SK-N-SH treated with all-trans-retinoic acid at 6 μM for 48 hours (cell line): ENCODE measurements at regions not wholly inside any gene's neighbourhood (a gene's known extent, or its start where the extent isn't known, plus 50 kb on each side); places are given as distances from the start of the nearest gene placed in this dataset.
"Not testable (repeated sequence)": the region's sequence is repeated elsewhere in the genome, so short reads cannot be mapped to it uniquely, and the experiment has no call there.

Experiments used
- ATAC-seq: fragments of 200-7000 bp; cut with Tn5 transposase; 3 replicates; pipeline ENCODE4 v1.9.1; 2020; ENCODE audit warnings: mild to moderate bottlenecking, moderate library complexity
- ARNTL ChIP-seq: fragments of 450-650 bp; formaldehyde crosslinking; IDR thresholded peaks from 2 replicates; pipeline ENCODE4 v1.5.0; 2020; ENCODE audit warnings: low read depth, mild to moderate bottlenecking, moderate library complexity, borderline replicate concordance
- BACH2 ChIP-seq: fragments of 250-450 bp; sonication (Bioruptor Pico); IDR thresholded peaks from 2 replicates; pipeline ENCODE4 v1.9.0; 2021; ENCODE audit warnings: mild to moderate bottlenecking, borderline replicate concordance
- CREB5 ChIP-seq: fragments of 250-450 bp; sonication (Bioruptor Pico); IDR thresholded peaks from 2 replicates; pipeline ENCODE4 v1.5.1; 2020; ENCODE audit warnings: low read depth, mild to moderate bottlenecking, moderate library complexity
- CSDC2 ChIP-seq: fragments of 250-450 bp; sonication (Bioruptor Pico); IDR thresholded peaks from 2 replicates; pipeline ENCODE4 v1.5.0; 2020; ENCODE audit warnings: mild to moderate bottlenecking, moderate library complexity
- CSRNP3 ChIP-seq: fragments of 250-450 bp; sonication (Bioruptor Pico); IDR thresholded peaks from 2 replicates; pipeline ENCODE4 v1.5.1; 2021; ENCODE audit warnings: mild to moderate bottlenecking, moderate library complexity
- ESRRG ChIP-seq: fragments of 250-450 bp; sonication (Bioruptor Pico); IDR thresholded peaks from 2 replicates; pipeline ENCODE4 v1.6.1; 2021; ENCODE audit warnings: mild to moderate bottlenecking
- GLIS3 ChIP-seq: fragments of 250-450 bp; sonication (Bioruptor Pico); IDR thresholded peaks from 2 replicates; pipeline ENCODE4 v1.5.0; 2020; ENCODE audit warnings: mild to moderate bottlenecking, moderate library complexity
- ISL1 ChIP-seq: fragments of 250-450 bp; sonication (Bioruptor Pico); IDR thresholded peaks from 2 replicates; pipeline ENCODE4 v2.1.2; 2022; ENCODE audit warnings: mild to moderate bottlenecking, moderate library complexity
- OSR1 ChIP-seq: fragments of 250-450 bp; sonication (Bioruptor Pico); IDR thresholded peaks from 2 replicates; pipeline ENCODE4 v1.8.0; 2022; ENCODE audit warnings: moderate library complexity, mild to moderate bottlenecking, inconsistent platforms
- PPARA ChIP-seq: fragments of 250-450 bp; sonication (Bioruptor Pico); IDR thresholded peaks from 2 replicates; pipeline ENCODE4 v1.5.0; 2020; ENCODE audit warnings: mild to moderate bottlenecking, borderline replicate concordance
- RARB ChIP-seq: fragments of 250-450 bp; sonication (Bioruptor Pico); IDR thresholded peaks from 2 replicates; pipeline ENCODE4 v1.8.0; 2021; ENCODE audit warnings: mild to moderate bottlenecking, moderate library complexity
- SNAI2 ChIP-seq: fragments of 250-450 bp; sonication (Bioruptor Pico); IDR thresholded peaks from 2 replicates; pipeline ENCODE4 v1.5.0; 2020; ENCODE audit warnings: mild to moderate bottlenecking, moderate library complexity
- TCF4 ChIP-seq: fragments of 250-450 bp; sonication (Bioruptor Pico); IDR thresholded peaks from 2 replicates; pipeline ENCODE4 v1.8.0; 2021; ENCODE audit warnings: mild to moderate bottlenecking, moderate library complexity, borderline replicate concordance
- TOX ChIP-seq: fragments of 250-450 bp; sonication (Bioruptor Pico); IDR thresholded peaks from 2 replicates; pipeline ENCODE4 v1.8.0; 2021; ENCODE audit warnings: mild to moderate bottlenecking, moderate library complexity, borderline replicate concordance
- ZC3H10 ChIP-seq: fragments of 250-450 bp; sonication (Bioruptor Pico); IDR thresholded peaks from 2 replicates; pipeline ENCODE4 v1.5.1; 2021; ENCODE audit warnings: mild to moderate bottlenecking, moderate library complexity
- ZFP3 ChIP-seq: fragments of 250-450 bp; sonication (Bioruptor Pico); IDR thresholded peaks from 2 replicates; pipeline ENCODE4 v1.5.0; 2020; ENCODE audit warnings: mild to moderate bottlenecking, moderate library complexity
- ZFP30 ChIP-seq: fragments of 450-650 bp; formaldehyde crosslinking; IDR thresholded peaks from 2 replicates; pipeline ENCODE4 v1.5.0; 2022; ENCODE audit warnings: mild to moderate bottlenecking, moderate library complexity
- ZNF565 ChIP-seq: fragments of 450-650 bp; formaldehyde crosslinking; conservative IDR thresholded peaks from 2 replicates; pipeline ENCODE4 v1.5.0; 2020; ENCODE audit warnings: low read depth, mild to moderate bottlenecking, moderate library complexity
- ZNF70 ChIP-seq: fragments of 450-650 bp; formaldehyde crosslinking; IDR thresholded peaks from 2 replicates; pipeline ENCODE4 v1.5.0; 2020; ENCODE audit warnings: mild to moderate bottlenecking, moderate library complexity
- ZNF8 ChIP-seq: fragments of 450-650 bp; formaldehyde crosslinking; IDR thresholded peaks from 2 replicates; pipeline ENCODE4 v1.5.0; 2020; ENCODE audit warnings: mild to moderate bottlenecking, moderate library complexity
- TF ChIP-seq, protein P1 (sequence below): fragments of 250-450 bp; sonication (Bioruptor Pico); IDR thresholded peaks from 2 replicates; pipeline ENCODE4 v1.5.0; 2020; ENCODE audit warnings: mild to moderate bottlenecking, moderate library complexity

- ATAC-seq, result no peak
- TF ChIP-seq ZC3H10 (CRISPR knock-in tag) (no peak), SNAI2 (CRISPR knock-in tag) (no peak), ESRRG (CRISPR knock-in tag) (no peak), BACH2 (CRISPR knock-in tag) (no peak), ISL1 (CRISPR knock-in tag) (no peak), ZNF8 (CRISPR knock-in tag) (no peak), TCF4 (CRISPR knock-in tag) (no peak), CREB5 (CRISPR knock-in tag) (no peak), GLIS3 (no peak), ZNF70 (CRISPR knock-in tag) (no peak), RARB (CRISPR knock-in tag) (no peak), ARNTL (CRISPR knock-in tag) (no peak), TOX (CRISPR knock-in tag) (no peak)
- TF ChIP-seq, protein P1, sequence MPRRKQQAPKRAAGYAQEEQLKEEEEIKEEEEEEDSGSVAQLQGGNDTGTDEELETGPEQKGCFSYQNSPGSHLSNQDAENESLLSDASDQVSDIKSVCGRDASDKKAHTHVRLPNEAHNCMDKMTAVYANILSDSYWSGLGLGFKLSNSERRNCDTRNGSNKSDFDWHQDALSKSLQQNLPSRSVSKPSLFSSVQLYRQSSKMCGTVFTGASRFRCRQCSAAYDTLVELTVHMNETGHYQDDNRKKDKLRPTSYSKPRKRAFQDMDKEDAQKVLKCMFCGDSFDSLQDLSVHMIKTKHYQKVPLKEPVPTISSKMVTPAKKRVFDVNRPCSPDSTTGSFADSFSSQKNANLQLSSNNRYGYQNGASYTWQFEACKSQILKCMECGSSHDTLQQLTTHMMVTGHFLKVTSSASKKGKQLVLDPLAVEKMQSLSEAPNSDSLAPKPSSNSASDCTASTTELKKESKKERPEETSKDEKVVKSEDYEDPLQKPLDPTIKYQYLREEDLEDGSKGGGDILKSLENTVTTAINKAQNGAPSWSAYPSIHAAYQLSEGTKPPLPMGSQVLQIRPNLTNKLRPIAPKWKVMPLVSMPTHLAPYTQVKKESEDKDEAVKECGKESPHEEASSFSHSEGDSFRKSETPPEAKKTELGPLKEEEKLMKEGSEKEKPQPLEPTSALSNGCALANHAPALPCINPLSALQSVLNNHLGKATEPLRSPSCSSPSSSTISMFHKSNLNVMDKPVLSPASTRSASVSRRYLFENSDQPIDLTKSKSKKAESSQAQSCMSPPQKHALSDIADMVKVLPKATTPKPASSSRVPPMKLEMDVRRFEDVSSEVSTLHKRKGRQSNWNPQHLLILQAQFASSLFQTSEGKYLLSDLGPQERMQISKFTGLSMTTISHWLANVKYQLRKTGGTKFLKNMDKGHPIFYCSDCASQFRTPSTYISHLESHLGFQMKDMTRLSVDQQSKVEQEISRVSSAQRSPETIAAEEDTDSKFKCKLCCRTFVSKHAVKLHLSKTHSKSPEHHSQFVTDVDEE (CRISPR knock-in tag), result no peak
Observed at GRCh38 chr5:6076341-6077239, 301.8 kb downstream of the MED10 start.

DNA sequence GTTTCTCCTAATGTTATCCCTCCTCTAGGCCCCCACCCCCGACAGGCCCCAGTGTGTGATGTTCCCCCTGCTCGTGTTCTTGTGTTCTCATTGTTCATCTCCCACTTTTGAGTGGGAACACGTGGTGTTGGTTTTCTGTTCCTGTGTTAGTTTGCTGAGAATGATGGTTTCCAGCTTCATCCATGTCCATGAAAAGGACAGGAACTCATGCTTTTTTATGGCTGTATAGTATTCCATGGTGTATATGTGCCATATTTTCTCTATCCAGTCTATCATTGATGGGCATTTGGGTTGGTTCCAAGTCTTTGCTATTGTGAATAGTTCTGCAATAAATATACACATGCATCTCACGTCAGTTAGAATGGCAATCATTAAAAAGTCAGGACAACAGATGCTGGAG lies 305.9 kb downstream of the MED10 start:
- ATAC-seq, result not testable (repeated sequence)

DNA sequence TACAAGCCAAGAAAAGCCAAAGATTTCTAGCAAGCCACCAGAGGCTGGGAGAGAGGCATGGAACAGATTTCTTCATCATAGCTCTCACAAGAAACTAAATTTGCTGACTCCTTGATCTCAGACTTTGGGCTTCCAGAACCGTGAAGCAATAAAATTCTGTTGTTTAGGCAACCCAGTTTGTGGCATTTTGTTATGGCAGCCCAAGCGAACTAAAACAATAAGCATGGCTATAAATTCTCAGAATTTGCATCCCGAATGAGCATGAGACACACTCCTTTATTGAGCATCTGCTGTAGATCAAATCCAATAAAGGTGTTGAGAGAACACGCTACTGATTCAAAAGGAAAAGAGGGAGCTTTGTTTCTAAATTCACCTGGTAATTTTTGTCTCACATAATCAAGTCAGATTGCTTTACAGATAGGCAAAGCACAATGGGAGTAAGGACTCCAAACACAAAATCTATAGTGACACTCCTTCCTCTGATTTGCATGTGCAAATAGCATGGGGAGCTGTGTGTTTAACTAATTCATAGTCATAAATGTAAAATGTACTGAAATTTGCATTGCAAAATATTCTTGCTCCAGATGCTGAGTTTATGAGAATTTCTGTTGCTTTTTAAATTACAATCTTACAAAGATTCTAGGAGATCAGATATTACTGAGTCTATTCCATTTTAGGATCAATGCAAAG lies 308.7 kb downstream of the MED10 start:
- no peak for TF ChIP-seq ZFP30 (CRISPR knock-in tag)
- TF ChIP-seq OSR1 (CRISPR knock-in tag), result no peak
- TF ChIP-seq, protein P1 (CRISPR knock-in tag), result no peak
- TF ChIP-seq RARB (CRISPR knock-in tag), result no peak
- no peak for TF ChIP-seq TOX (CRISPR knock-in tag)
- no peak for TF ChIP-seq ZNF565 (CRISPR knock-in tag)
- no peak for TF ChIP-seq PPARA (CRISPR knock-in tag)
- TF ChIP-seq BACH2 (CRISPR knock-in tag), result no peak
- no peak for TF ChIP-seq CREB5 (CRISPR knock-in tag)
- no peak for TF ChIP-seq TCF4 (CRISPR knock-in tag)
- no peak for TF ChIP-seq ZFP3 (CRISPR knock-in tag)
- no peak for TF ChIP-seq ZNF8 (CRISPR knock-in tag)
- TF ChIP-seq CSDC2 (CRISPR knock-in tag), result no peak
- TF ChIP-seq ZC3H10 (CRISPR knock-in tag), result no peak
- no peak for TF ChIP-seq CSRNP3 (CRISPR knock-in tag)
- no peak for TF ChIP-seq ESRRG (CRISPR knock-in tag)
- no peak for TF ChIP-seq GLIS3
- no peak for TF ChIP-seq ISL1 (CRISPR knock-in tag)
- no peak for ATAC-seq
